ENCODE measurements at regions not wholly inside any gene's neighbourhood (a gene's known extent, or its start where the extent isn't known, plus 50 kb on each side); places are given as distances from the start of the nearest gene placed in this dataset.

DNA sequence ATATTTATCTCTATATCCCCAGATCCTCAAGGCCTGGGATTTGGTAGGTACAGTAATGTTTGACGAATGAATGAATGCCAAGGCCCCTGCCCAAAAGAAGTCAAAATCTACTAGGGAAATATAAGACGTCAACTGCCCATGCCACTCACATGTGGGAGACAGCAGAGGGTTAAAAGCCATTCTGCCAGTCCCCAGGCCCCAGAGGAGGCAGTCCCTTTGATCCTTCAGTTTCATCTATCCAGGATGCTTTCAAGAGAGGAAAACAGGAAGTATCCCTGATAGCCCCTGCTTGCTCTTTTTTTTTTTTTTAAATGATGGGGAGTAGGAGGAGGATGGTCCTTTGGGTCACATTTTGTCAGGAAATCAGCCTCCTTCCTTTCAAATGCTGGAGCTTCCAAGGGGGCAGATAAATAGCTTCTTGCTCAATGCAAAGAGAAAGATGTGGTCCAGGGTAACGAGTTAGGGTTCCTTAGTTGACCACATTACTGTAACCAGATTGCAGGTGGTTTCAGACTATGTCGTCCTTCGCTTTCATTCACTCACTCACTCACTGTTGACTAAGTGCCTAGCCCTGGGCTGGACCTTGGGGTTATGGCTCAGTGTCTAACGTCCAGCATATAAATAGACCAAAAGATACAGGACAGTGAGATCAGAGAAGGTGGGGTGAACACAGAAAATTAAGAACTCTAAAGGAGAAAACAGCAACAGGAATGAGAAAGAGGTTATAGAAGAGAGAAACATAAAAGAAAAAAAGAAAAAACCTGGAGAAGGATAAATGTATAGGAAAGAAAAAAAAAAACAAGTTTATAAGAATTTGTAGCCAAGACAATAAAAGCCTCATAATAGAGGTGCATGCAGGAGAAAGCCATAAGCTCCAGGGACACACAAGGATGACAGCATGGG lies 64.6 kb upstream of the PIM1 start:
- DNase-seq, result no peak

DNA sequence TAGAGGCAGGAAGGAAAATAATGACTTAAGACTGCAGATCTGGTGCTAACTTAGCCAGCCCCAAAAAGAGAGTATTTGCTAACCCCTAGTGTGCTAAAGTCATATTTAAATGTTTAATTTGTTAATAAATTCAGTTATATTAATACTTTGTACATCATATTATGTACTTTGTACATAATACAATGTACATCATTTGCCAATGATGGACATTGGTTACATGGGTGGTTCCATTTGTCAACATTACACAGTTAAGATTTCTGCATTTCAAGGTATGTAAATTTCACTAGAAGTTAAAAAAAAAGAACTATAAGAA lies 63.9 kb upstream of the PIM1 start:
- no peak for DNase-seq

- no peak for DNase-seq
These were observed 63.4 kb upstream of the PIM1 start for GRCh38 chr6:37106554-37106953.

DNA sequence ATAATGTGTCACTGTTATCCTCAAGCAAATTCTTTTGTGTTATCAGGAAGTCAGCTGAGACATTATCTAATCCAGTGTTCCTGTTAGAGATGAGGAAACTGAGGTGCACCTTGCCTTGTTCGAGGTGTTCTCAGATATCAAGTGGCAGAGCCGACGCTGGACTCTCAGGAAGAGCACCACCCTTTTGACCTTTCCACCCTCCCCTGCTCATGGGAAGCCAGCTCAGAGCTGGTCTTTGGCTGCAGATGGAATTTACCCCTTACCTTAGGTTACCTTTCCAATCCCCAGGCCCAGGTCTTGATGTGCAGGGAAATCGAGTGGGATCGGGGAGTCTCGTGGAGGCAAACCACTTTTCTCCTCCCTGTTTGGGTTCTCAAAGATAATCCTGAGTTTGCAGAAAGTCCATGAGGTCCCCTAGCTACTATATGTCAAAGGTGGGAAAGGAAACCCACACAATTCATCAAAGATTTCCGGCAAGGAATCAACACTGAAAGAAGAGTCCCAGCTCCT lies 62.9 kb upstream of the PIM1 start:
- no peak for DNase-seq

DNA sequence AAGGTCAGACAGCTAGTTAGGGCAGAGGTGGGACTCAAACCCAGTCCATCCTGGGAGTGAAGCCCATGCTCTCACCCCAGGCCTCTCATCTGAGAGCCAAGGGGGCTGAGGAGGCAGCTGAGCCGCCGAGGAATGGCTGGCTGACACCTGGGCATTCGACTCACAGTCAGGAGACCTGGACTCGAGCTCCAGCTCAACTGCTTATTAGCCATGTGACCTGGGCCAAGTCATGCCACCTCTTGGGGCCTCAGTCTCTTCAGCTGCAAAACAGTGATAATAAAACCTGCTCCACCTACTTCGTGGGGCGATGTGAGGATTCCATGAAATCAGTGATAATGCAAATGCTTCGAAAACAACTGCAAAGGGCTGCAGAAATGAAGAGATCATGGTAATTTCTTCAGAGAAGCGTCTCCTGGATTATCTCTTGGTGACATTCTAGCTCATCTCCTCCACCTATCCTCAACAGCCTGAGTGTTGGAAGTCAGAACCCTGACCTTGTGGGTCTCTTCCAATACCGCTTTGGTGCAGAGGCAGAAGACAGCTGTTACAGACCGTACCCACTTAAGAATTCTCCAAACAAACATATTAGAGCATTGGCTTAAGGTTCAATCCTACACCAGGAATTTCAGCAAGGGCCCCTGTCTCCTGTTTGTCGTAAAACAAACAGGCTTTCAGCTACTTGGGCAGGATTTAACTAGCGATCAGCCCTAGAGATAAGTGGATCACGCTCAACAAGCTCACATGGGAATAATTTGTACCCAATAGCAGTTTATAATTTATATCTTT lies 60.0 kb upstream of the PIM1 start:
- no peak for DNase-seq

DNA sequence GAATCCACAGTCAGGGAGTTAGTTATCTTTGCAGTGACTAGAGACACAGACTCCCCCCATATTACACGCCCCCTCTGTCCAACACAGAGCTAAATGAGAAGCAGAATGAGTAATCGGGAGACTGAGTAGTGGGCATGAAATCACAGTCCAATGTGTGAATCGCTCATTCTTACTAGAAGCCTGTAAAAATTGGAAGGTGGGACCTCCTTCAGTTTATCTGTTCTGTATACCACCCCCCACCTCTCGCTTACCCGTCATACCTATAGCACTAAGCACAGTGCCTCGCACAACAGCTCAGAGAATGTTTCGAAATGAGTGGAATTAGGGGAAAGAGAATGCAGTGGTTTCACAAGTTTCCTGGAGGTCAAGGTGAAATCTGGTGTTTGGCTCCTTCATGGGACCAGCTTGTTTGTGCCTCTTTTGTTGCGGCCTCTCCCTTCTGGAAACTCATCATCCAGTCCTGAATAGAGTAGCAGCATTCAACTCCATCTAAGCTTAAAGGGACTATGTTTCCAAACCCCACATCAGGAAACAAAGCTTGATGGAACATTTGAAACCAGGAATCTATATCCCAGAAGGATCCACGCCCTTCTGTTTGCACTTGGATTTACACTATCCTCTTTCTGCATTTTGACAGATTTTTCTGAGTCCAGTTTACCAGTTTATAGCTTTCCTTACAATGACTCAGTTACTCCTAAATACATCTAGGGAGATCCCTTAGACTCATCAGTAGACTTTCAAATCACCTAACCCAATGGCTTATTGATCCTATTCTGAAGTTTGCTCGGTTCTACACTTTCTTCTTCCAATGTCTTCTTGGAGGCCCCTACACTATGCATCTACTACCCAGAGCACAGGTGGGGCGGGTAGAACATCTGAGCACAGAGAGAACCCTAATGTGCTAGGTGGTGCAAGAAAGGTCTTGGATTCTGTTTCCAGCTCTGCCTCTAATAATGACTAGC lies 59.2 kb upstream of the PIM1 start:
- peak; percentile 38 for DNase-seq

DNA sequence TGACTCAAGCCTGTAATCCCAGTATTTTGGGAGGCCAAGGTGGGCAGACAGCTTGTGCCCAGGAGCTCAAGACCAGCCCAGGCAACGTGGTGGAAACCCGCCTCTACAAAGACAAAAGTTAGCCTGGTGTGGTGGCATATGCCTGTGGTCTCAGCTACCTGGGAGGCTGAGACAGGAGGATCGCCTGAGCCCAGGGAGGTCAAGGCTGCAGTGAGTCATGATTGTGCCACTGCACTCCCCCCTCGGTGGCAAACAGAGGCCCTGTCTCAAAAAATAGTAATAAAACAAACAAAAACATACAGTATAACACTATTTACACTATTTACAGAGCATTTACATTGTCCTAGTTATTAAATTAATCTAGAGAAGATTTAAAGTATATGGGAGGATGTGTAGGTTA lies 56.0 kb upstream of the PIM1 start:
- DNase-seq, result no peak

- no peak for DNase-seq
These were observed 55.3 kb upstream of the PIM1 start for GRCh38 chr6:37114612-37115011.

- DNase-seq, result no peak
These were observed 54.6 kb upstream of the PIM1 start for GRCh38 chr6:37115236-37115895.

DNA sequence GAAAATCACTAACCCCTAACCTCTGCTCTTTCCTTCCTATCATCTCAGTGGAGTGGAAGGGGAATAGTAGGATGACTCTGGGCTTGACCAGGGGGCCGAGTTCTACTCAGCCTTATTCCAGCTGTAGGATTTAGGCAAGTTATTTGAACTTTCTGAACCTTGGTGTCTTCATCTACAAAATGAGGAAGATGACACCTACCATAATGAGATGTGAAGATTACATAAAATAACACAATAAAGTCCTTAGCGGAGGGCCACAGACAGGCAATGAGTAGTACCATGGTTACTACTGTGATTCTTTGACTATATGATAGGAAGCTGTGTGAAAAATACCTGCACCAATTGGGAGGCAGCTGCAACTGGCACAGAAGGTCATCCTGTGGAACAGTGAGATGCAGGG lies 53.6 kb upstream of the PIM1 start:
- no peak for DNase-seq

DNA sequence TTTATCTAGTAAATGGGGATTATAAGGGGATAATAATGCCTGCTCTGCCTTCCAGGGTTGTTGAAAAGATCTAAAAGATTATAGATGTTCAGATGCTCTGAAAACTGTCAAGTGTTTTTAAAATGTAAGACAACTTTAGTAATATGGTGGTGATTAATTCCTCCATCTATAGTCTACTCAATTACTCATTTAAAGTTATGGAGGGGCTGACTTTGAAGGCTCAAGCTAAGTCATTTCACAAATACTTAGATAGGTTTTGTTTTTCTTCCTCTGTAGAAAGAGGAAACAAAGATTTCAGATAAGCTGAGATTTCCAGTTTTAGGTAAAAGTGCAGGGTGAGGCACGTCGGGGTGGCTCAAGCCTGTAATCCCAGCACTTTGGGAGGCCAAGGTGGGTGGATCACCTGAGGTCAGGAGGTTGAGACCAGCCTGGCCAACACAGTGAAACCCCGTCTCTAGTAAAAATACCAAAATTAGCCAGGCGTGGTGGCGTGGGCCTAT lies 50.5 kb upstream of the PIM1 start:
- no peak for DNase-seq

Measured in stimulated activated CD4-positive, alpha-beta T cell treated with anti-CD3 and anti-CD28 coated beads, Interleukin-15, amount 100 ng/mL, for 24 hours (primary cell).